Panc1 (cell line): ENCODE measurements at regions not wholly inside any gene's neighbourhood (a gene's known extent, or its start where the extent isn't known, plus 50 kb on each side); places are given as distances from the start of the nearest gene placed in this dataset.

Experiments used
- ATAC-seq: fragments of 200-7000 bp; cut with Tn5 transposase; 2 replicates; pipeline ENCODE4 v1.9.1; 2020; ENCODE audit warnings: mild to moderate bottlenecking, moderate library complexity
- BruUV-seq: library from RNA; stranded (reverse); fragments of 400-500 nt; replicated peaks from 2 replicates; lab custom pipeline; 2021; lab: Mats Ljungman, UMichigan
- CTCF ChIA-PET: fragments of 300-600 bp; sonication (Branson Sonifier 250); formaldehyde crosslinking; loops from one replicate; lab custom pipeline; 2022; ENCODE audit warnings: antibody characterized with exemption; lab: Charles Lee
- POLR2A ChIA-PET: fragments of 300-600 bp; sonication (Branson Sonifier 250); formaldehyde crosslinking; loops from one replicate; lab custom pipeline; 2022; ENCODE audit warnings: antibody characterized with exemption; lab: Charles Lee
- DNase-seq: peaks from one replicate; pipeline ENCODE4 v3.0.0-alpha.2; 2010; ENCODE audit warnings: low read depth, low spot score
- H3K27ac ChIP-seq: 2 replicates; pipeline ENCODE4 v1.5.1; 2011; ENCODE audit warnings: mild to moderate bottlenecking, low read length, inconsistent platforms
- H3K27me3 ChIP-seq: fragments of 200-500 bp; sonication (Bioruptor generic); 2 replicates; pipeline ENCODE4 v1.6.0; 2014; ENCODE audit warnings: low read length, inconsistent platforms; ENCODE audit not compliant: control insufficient read depth, insufficient read depth
- H3K36me3 ChIP-seq: fragments of 200-500 bp; sonication (Bioruptor generic); 2 replicates; pipeline ENCODE4 v1.5.1; 2014; ENCODE audit warnings: inconsistent platforms, mild to moderate bottlenecking, low read length, moderate library complexity; ENCODE audit not compliant: control insufficient read depth, insufficient read depth
- H3K4me1 ChIP-seq: 2 replicates; pipeline ENCODE4 v1.5.1; 2011; ENCODE audit warnings: inconsistent platforms, mild to moderate bottlenecking, low read length, moderate library complexity; ENCODE audit not compliant: control insufficient read depth, insufficient read depth
- H3K4me3 ChIP-seq, 2 experiments: 2 replicates each; pipeline ENCODE4 v1.5.1; 2011 to 2012; ENCODE audit warnings: low read depth in 2 of 2, low read length in 2 of 2, mild to moderate bottlenecking in 2 of 2, inconsistent platforms in 1 of 2, moderate library complexity in 1 of 2
- H3K9me3 ChIP-seq: fragments of 200-500 bp; sonication (Bioruptor generic); 2 replicates; pipeline ENCODE4 v1.5.1; 2014; ENCODE audit warnings: low read depth, mild to moderate bottlenecking, inconsistent platforms, low read length, moderate library complexity; ENCODE audit not compliant: control insufficient read depth, insufficient read depth
- POLR2AphosphoS5 ChIP-seq: IDR thresholded peaks from 2 replicates; pipeline ENCODE4 v1.6.1; 2012; ENCODE audit warnings: mild to moderate bottlenecking, low read depth, low read length, moderate library complexity
- SIN3A ChIP-seq: IDR thresholded peaks from 2 replicates; pipeline ENCODE4 v1.6.1; 2012; ENCODE audit warnings: low read depth, mild to moderate bottlenecking, low read length, moderate library complexity, borderline replicate concordance; ENCODE audit not compliant: insufficient read depth
- TCF7L2 ChIP-seq: IDR thresholded peaks from 2 replicates; pipeline ENCODE4 v1.6.1; 2011; ENCODE audit warnings: mild to moderate bottlenecking, low read depth, low read length, inconsistent platforms
- in situ Hi-C: cut with HindIII; loops from 2 replicates; pipeline ENCODE4 v1.10.0; 2016; ENCODE audit warnings: low sequenced_read_pairs, low pct_unique_long_range_greater_than_20kb
- intact Hi-C: fragments of 100-400 bp; cut with micrococcal nuclease; formaldehyde crosslinking; loops from one replicate; pipeline ENCODE4 v1.10.0; 2022; ENCODE audit not compliant: unreplicated experiment
- TF ChIP-seq, protein P1 (sequence below), 2 experiments: IDR thresholded peaks; 2 replicates each; pipeline ENCODE4 v1.6.1; 2011 to 2012; ENCODE audit warnings: low read depth in 2 of 2, control low read depth in 1 of 2, low read length in 1 of 2, mild to moderate bottlenecking in 1 of 2, moderate library complexity in 1 of 2; ENCODE audit not compliant: insufficient read depth in 1 of 2
- TF ChIP-seq, protein P2 (sequence below): fragments of 450-650 bp; IDR thresholded peaks from 2 replicates; pipeline ENCODE4 v1.5.1; 2017; ENCODE audit warnings: mild to moderate bottlenecking

DNA sequence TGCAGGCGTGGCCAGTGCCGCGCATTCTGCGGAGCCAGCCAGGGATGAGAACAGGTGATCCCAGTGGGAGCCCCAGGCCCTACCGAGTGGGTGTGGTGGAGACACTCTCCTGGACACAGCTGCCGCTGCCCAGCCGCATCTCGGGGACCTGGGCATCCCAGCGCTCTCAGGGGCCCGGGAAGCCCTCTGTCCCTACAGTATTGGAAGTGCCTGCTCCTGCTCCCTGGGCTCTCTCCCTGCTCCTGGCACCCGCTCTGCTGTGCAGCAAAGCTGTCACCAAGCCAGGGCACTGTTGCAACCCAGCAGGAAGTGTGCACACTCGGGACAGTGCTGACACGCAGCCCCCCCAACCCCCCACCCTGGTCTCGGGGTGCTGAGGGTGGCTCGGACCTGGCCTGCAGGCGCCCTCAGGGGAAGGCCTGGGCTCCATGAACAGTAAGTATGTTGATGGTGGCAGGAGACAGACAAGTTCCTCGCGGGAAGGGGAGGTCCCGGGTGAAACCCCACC, 1177.4 kb upstream of the GBE1 start:
- CTCF ChIA-PET = no interaction called here
- POLR2A ChIA-PET = no interaction called here
- TF ChIP-seq POLR2AphosphoS5 (no peak), TCF7L2 (no peak), SIN3A (no peak)
- TF ChIP-seq, protein P1, sequence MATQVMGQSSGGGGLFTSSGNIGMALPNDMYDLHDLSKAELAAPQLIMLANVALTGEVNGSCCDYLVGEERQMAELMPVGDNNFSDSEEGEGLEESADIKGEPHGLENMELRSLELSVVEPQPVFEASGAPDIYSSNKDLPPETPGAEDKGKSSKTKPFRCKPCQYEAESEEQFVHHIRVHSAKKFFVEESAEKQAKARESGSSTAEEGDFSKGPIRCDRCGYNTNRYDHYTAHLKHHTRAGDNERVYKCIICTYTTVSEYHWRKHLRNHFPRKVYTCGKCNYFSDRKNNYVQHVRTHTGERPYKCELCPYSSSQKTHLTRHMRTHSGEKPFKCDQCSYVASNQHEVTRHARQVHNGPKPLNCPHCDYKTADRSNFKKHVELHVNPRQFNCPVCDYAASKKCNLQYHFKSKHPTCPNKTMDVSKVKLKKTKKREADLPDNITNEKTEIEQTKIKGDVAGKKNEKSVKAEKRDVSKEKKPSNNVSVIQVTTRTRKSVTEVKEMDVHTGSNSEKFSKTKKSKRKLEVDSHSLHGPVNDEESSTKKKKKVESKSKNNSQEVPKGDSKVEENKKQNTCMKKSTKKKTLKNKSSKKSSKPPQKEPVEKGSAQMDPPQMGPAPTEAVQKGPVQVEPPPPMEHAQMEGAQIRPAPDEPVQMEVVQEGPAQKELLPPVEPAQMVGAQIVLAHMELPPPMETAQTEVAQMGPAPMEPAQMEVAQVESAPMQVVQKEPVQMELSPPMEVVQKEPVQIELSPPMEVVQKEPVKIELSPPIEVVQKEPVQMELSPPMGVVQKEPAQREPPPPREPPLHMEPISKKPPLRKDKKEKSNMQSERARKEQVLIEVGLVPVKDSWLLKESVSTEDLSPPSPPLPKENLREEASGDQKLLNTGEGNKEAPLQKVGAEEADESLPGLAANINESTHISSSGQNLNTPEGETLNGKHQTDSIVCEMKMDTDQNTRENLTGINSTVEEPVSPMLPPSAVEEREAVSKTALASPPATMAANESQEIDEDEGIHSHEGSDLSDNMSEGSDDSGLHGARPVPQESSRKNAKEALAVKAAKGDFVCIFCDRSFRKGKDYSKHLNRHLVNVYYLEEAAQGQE (IDR thresholded peaks at IDR 0.05; ENCODE audit: insufficient read depth in 1 of 2, low read depth in 2 of 2, low read length in 1 of 2) = no peak
- TF ChIP-seq, protein P2, sequence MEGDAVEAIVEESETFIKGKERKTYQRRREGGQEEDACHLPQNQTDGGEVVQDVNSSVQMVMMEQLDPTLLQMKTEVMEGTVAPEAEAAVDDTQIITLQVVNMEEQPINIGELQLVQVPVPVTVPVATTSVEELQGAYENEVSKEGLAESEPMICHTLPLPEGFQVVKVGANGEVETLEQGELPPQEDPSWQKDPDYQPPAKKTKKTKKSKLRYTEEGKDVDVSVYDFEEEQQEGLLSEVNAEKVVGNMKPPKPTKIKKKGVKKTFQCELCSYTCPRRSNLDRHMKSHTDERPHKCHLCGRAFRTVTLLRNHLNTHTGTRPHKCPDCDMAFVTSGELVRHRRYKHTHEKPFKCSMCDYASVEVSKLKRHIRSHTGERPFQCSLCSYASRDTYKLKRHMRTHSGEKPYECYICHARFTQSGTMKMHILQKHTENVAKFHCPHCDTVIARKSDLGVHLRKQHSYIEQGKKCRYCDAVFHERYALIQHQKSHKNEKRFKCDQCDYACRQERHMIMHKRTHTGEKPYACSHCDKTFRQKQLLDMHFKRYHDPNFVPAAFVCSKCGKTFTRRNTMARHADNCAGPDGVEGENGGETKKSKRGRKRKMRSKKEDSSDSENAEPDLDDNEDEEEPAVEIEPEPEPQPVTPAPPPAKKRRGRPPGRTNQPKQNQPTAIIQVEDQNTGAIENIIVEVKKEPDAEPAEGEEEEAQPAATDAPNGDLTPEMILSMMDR = no peak
- H3K36me3 ChIP-seq = no peaks in the 10 kb centered on the region
- no TSS peak for BruUV-seq
- no peak overlapping the region for H3K4me3 ChIP-seq
- no peak for ATAC-seq
- no peak overlapping the region for H3K27ac ChIP-seq
- intact Hi-C loops = no loop called here
- in situ Hi-C loops = no loop called here
- H3K9me3 ChIP-seq = peaks cover under 1% of the 10 kb centered on the region; the same call in 1 of the 2 replicates
- H3K4me1 ChIP-seq = no peaks in the 10 kb centered on the region
- no peak for DNase-seq
- H3K27me3 ChIP-seq = no peaks in the 10 kb centered on the region

DNA sequence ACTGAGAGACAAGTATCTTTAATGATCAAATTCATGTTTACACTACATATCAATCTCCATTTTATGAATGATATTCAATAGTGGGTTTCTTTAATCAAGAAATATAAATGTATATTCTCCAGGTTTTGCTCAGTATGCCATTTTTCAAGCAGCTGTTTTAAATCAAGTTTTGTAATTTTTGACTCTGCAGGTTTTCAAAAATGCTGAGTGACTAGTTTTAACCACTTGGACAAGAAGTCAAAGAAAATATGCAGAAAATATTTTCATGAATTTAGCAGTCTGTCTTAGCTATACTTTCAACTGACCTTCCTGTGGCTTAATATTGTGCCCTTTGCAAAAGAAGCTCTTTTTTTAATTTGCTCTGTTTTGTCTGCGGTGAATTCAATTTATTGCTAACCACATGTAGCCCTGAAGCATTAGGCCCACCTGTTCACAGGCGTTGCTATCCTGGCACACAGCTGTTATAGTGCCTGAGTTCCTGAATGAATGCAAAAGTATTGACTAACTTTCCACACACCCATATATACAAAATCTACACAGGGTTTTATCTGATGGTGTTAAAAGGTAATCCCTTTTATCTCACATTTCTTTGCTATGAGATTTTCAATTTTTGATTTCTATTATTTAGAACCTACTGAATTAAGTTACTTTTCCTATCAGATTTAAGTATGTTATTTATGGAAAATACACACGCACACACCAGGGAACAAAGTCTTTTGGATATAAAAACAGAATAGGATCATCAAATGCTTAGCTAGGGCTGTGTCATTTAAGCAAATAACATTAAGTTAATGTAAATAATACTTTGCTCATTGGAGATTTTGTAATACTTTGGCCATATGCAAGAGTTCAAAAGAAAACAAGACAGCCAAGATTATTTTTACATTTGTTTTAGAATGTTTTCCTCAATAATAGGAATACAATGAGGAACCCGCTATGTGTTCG, 1166.1 kb upstream of the GBE1 start:
- no peaks in the 10 kb centered on the region for H3K27me3 ChIP-seq
- no peak overlapping the region for H3K27ac ChIP-seq
- DNase-seq (no peak), ATAC-seq (no peak)
- CTCF ChIA-PET = no interaction called here
- no peaks in the 10 kb centered on the region for H3K9me3 ChIP-seq
- BruUV-seq = no TSS peak
- in situ Hi-C loops = no loop called here
- intact Hi-C loops = no loop called here
- POLR2A ChIA-PET = no interaction called here
- H3K4me1 ChIP-seq = no peaks in the 10 kb centered on the region
- H3K4me3 ChIP-seq = no peak overlapping the region
- no peaks in the 10 kb centered on the region for H3K36me3 ChIP-seq
- TF ChIP-seq POLR2AphosphoS5 (no peak), SIN3A (no peak), TCF7L2 (no peak)
- TF ChIP-seq, protein P1 (IDR thresholded peaks at IDR 0.05; ENCODE audit: insufficient read depth in 1 of 2, low read depth in 2 of 2, low read length in 1 of 2) = no peak
- TF ChIP-seq, protein P2 = no peak
